GM18505 (cell line): ENCODE measurements at regions not wholly inside any gene's neighbourhood (a gene's known extent, or its start where the extent isn't known, plus 50 kb on each side); places are given as distances from the start of the nearest gene placed in this dataset.

ENCODE experiments used
- ATAC-seq: cut with Tn5 transposase; IDR thresholded peaks from one replicate; pipeline ENCODE4 v1.9.1; 2021; ENCODE audit not compliant: unreplicated experiment
- POLR2A ChIP-seq: IDR thresholded peaks from 4 replicates; pipeline ENCODE4 v1.6.1; 2011; ENCODE audit warnings: borderline replicate concordance; ENCODE audit not compliant: insufficient read depth, insufficient read length; ENCODE audit errors: extremely low read depth

- no peak for TF ChIP-seq POLR2A
- ATAC-seq, result no peak
These were observed 305.8 kb upstream of the PRDM1 start for GRCh38 chr6:105780146-105780860.

DNA sequence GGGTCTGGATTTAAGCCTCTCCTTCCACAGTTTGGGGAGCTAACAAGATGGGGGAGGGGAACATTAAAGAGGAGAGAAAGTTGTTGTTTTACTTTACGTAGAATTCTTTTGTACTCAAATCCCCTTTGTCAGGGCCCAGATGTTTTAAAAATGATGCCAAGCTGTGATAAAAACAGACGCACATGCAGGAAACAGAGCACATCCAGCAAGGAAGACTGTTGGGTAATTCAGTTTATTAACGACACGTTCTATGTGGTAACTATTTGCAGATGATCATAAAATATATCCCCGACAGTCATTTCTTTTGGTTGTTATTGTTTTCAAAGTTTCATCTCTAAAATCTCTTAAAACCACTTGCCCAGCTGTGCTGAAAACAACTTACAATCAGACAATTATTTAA is 307.0 kb upstream of the PRDM1 start:
- no peak for ATAC-seq

GRCh38 chr6:105775095-105775494 is 311.0 kb upstream of the PRDM1 start:
- TF ChIP-seq POLR2A, result no peak
- ATAC-seq, result no peak

More for the DNA sequence above, 307.0 kb upstream of the PRDM1 start:
- no peak for TF ChIP-seq POLR2A

- ATAC-seq, result no peak
- TF ChIP-seq POLR2A, result no peak
These were observed 311.9 kb upstream of the PRDM1 start for GRCh38 chr6:105774247-105774646.

- ATAC-seq, result no peak
- TF ChIP-seq POLR2A, result no peak
These were observed 314.7 kb upstream of the PRDM1 start for GRCh38 chr6:105771313-105771970.

DNA sequence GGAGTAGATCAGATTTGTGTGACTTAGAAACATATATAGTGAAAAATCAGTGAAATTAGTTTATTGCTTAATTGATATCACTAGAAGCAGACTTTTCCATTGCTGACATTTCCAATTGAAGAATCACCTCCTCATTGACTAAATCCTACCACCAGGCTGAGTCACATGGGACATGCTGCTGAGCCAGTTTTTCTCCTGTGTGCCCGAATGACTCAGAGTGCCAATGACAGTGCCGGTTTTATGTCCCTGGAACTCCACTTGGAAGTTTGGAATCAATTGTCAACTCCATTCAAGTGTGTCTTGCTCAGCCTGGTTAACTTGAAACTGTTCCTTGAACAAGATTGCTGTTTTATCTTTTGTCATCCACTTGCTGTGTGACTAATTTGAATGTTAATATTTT is 316.1 kb upstream of the PRDM1 start:
- TF ChIP-seq POLR2A, result no peak
- ATAC-seq, result no peak

GRCh38 chr6:105769197-105769596 is 316.9 kb upstream of the PRDM1 start:
- TF ChIP-seq POLR2A, result no peak
- ATAC-seq, result no peak

DNA sequence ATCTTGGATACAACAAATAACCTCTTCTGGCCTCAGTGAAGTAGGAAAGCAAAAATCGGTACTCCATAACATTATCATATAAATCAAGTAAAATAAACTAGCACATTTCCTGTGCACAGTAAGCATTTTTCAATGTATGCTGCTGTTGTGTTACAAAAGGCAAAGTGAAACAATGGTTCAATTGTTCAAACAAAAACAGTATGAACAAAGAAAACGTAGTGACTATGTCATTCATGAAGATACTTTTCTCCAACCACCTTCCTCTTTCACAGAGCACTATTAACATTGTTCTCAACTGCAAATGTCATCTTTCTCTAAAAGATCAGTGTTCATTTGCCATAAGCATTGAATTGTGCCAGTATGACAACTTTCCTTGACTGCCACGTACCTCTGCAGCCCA is 318.6 kb upstream of the PRDM1 start:
- no peak for ATAC-seq
- TF ChIP-seq POLR2A, result no peak

DNA sequence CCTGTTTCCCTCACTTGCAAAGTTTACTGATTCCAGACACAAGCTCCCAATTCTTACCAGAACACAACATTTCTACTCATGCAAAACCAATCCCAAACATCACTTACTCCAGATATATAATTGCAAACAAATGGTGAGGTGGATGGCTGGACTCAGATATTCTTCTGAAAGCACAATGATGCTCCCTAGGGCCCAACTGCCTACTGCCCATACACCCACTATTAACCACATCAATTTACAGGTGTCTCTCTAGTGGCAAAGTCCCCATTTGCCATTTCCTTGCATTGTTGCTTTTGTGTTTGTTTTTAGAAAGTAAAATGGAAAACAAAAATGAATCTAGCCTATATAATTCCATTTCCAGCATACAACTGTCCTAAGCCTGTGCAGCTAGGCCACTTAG is 320.9 kb upstream of the PRDM1 start:
- no peak for TF ChIP-seq POLR2A
- ATAC-seq, result no peak

DNA sequence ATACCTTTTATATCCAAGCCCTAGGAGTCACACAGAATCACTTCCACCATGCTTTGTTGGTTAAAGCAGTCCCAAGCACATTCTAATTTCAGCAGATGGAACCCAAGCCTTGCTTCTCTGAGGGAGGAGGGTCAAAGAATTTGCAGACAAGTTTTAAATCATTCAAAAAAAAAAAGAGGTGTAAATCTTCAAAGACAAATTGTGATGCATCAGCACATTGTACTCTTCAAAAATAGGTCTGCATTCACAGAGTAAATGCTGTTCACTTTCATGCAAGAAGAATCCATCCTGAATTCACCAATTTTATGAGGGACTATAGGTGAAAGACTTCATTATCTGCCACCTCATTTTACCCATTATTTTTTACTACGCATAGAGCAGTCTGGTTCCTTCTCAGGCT is 321.8 kb upstream of the PRDM1 start:
- ATAC-seq, result no peak
- TF ChIP-seq POLR2A, result no peak

DNA sequence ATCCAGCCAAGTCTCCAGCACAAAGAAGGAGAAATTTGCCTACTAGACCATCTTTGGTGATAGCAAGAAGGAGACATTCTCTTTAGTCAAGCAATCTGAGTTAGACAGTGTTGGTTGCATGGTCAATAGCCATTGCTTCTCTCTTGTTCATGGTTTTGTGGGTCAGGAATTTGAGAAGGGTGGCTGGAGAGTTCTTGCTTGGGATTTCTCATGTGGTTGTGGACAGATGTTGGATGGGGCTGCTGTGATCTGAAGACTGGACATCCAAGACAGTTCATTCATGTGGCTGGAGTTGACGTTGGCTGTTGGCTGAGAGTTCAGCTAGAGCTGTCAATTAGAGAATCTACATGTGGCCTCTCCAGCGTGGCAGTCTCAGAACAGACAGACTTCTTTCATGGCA is 322.3 kb upstream of the PRDM1 start:
- no peak for ATAC-seq
- TF ChIP-seq POLR2A, result no peak

DNA sequence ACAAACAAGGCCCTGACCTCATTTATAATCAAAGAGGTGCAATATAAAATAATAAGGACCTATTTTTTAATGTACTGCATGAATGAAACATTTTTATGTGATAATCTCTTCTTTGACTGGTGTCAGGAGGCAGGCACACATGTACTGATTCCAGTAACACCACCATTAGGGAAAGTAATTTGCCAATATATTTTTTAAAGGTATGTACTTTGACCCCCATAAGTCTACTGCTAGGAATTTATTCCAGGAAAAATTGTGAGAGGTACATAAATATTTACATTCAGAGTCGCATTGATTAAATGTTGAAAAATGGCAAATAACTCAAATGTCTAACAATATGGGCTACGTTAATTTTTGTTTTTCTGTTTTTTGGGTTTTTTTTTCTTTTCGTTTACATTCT is 325.4 kb upstream of the PRDM1 start:
- TF ChIP-seq POLR2A, result no peak
- no peak for ATAC-seq

GRCh38 chr6:105759946-105760345 is 326.2 kb upstream of the PRDM1 start:
- no peak for ATAC-seq

GRCh38 chr6:105759015-105759414 is 327.1 kb upstream of the PRDM1 start:
- ATAC-seq, result no peak
- TF ChIP-seq POLR2A, result no peak

More at GRCh38 chr6:105759946-105760345, 326.2 kb upstream of the PRDM1 start:
- no peak for TF ChIP-seq POLR2A
